Femur (tissue), 1 donor: ENCODE measurements at regions not wholly inside any gene's neighbourhood (a gene's known extent, or its start where the extent isn't known, plus 50 kb on each side); places are given as distances from the start of the nearest gene placed in this dataset.
A peak's percentile ranks its signal among the peaks of the same experiment; 100 is the strongest.

Experiments
- DNase-seq: peaks from one replicate; pipeline ENCODE4 v3.0.0-alpha.2; 2017

- no peak for DNase-seq
Observed at GRCh38 chr2:111632661-111633060, 251.3 kb downstream of the ANAPC1 start.

- no peak for DNase-seq
Observed at GRCh38 chr2:111633189-111633588, 250.8 kb downstream of the ANAPC1 start.

GRCh38 chr2:111633643-111634042 is 250.3 kb downstream of the ANAPC1 start:
- DNase-seq, result no peak

- no peak for DNase-seq
Observed at GRCh38 chr2:111634050-111634794, 249.8 kb downstream of the ANAPC1 start.

GRCh38 chr2:111634995-111635538 is 248.9 kb downstream of the ANAPC1 start:
- DNase-seq, result no peak

- DNase-seq, result no peak
Observed at GRCh38 chr2:111636905-111637304, 247.1 kb downstream of the ANAPC1 start.

- no peak for DNase-seq
Observed at GRCh38 chr2:111638274-111638877, 245.6 kb downstream of the ANAPC1 start.

GRCh38 chr2:111640480-111640879 is 243.5 kb downstream of the ANAPC1 start:
- no peak for DNase-seq

- DNase-seq, result no peak
Observed at GRCh38 chr2:111642586-111643327, 241.2 kb downstream of the ANAPC1 start.

- DNase-seq, result no peak
Observed at GRCh38 chr2:111643759-111644158, 240.2 kb downstream of the ANAPC1 start.

GRCh38 chr2:111647359-111647758 is 236.6 kb downstream of the ANAPC1 start:
- no peak for DNase-seq

GRCh38 chr2:111652038-111652437 is 232.0 kb downstream of the ANAPC1 start:
- DNase-seq, result no peak

GRCh38 chr2:111652681-111653080 is 231.3 kb downstream of the ANAPC1 start:
- DNase-seq, result no peak

GRCh38 chr2:111653103-111653624 is 230.8 kb downstream of the ANAPC1 start:
- DNase-seq, result no peak

- peak; percentile 8 for DNase-seq
Observed at GRCh38 chr2:111653913-111654312, 230.1 kb downstream of the ANAPC1 start.

GRCh38 chr2:111654829-111655228 is 229.2 kb downstream of the ANAPC1 start:
- DNase-seq, result no peak

GRCh38 chr2:111656436-111656835 is 227.6 kb downstream of the ANAPC1 start:
- DNase-seq, result peak; percentile 5

- no peak for DNase-seq
Observed at GRCh38 chr2:111656894-111657293, 227.1 kb downstream of the ANAPC1 start.

- peak; percentile 9 for DNase-seq
Observed at GRCh38 chr2:111657351-111657975, 226.5 kb downstream of the ANAPC1 start.

- DNase-seq, result peak; percentile 47
Observed at GRCh38 chr2:111659361-111660333, 224.3 kb downstream of the ANAPC1 start.

- DNase-seq, result no peak
Observed at GRCh38 chr2:111660811-111661210, 223.2 kb downstream of the ANAPC1 start.
